ENCODE measurements at regions not wholly inside any gene's neighbourhood (a gene's known extent, or its start where the extent isn't known, plus 50 kb on each side); places are given as distances from the start of the nearest gene placed in this dataset.

DNA sequence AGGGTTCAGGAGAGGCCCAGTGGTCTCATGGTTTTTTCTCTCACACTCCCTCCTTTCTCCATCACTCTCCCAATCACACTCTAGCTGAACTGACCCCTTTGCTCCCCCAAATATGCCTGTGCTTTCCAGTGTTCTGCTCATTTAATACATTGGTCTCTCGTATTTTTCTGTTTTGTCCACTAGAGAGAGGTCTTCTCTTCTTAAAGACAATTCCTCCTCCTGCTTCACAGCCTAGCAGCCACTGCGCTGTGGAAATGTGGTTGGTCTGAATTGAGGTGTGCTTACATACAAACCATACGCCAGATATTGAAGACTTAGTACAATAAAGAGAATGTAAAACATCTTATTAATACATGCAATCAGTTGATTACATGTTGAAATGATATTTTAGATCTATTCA, 60.6 kb upstream of the XCR1 start:
- DNase-seq: no peak

DNA sequence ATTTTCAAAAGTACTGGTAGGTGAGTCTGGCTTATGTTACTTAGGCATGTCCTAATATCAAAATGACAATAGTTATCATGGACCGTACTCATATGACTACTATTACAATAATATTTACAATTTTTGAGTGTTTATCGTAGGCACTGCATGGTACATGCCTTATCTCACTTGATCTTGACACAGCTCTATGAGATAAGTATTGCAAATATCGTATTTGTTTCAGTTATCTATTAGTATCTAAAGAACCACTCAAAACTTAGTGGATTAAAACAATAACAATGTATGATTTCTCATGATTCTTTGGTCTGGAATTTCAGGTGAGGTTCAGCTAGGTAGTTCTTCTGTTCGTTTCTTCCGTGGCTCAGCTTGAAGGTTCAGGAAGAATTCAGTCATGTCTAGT, 59.7 kb upstream of the XCR1 start:
- no peak for DNase-seq

DNA sequence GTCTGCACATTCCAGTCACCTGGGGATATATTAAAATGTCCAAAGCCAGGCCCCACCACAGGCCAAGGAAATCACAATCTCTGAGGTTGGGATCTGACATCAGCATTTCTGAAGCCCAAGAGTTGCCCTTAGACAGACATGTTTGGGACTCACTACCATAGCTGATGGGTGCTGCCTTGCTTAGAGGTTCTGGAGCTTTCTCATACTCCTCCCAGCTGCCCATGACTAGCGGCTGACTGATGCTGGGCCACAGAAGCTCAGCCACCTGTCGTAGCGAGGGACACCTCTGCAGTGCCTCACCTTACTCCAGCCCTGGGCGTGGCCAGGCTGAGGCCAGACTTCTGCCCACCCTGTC, 58.8 kb upstream of the XCR1 start:
- no peak for DNase-seq

DNA sequence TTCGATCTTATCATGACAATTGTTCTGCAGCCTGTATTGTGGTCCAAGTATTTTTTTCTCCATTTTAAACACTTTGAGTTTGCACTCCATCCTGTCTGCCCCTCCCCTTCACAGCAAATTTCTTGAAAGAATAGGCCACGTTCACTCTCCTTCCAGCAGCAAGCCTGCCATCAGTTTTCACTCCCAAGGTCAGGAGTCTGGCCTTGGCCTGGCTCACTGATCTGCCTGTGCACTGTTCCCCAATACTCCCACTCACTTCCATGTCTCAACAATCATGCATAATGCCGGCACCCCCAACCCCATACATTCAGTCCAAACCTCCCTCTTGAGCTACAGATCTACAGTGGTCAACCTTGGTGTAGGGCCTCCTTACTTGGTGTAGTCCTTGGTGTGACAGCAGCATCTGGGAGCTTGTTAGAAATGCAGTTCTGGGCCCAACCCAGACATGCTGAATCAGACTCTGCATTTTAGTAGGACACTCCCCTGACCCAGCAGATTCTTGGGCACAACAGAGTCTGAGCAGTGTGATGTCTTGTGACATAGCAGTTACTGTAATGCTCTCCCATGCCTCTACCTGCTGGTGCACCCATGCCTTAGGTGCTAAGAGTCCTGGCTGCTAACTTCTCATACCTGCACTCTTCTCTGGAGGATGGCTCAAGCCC, 58.3 kb upstream of the XCR1 start:
- no peak for DNase-seq

DNA sequence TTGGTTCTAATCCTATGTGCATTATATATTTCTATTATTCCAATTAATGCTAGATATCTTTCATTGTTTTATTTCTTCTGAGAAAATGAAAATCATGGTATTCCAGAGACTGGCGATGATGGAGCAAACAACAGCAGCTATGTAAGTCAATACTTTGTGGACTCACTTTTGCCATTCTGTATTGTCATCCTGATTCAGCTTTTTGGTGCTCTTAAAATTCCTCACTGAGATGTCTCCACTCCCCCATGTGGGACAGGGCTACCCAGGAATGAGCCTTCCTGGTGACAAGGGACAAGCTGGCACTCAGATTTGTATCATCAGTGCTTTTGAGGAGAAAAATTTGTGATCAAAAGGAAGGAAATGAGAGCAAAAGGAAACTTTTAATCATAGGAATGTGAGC, 56.7 kb upstream of the XCR1 start:
- DNase-seq: no peak

DNA sequence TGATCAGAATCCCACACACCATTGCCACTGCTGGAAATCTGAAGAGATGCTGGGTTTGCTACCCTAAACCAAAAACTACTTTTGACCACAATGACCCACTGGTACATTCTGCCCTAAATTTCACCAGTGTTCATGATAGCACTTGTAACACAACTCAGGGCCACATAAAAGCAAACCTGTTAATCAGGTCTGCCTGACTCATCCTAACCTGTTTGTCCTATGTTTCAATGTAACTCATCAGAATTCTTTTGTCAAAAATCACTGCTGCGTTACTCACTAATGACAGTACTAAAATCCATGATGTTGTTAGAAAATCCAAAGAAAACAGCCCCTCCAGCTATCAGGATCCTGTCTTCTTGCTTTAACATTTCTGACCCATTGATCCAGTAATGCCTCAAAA, 55.6 kb upstream of the XCR1 start:
- no peak for DNase-seq

DNA sequence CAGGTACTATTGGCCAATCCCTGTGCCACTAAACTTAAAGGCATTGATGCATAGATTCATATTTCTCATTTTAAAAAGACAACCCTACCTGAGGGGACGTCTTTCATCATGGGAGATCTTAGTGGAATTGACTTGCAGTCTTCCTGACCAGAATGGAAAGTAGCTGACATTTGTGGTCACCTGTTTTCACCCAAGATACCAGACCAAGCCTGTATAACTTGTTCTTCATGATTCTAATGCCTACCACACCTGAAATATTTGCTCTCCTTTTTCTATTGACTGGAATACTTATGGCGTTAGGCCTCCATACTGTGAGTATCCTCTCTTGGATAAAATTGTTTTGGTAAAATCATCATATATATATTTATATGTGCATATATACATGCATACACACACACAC, 54.7 kb upstream of the XCR1 start:
- DNase-seq: no peak

DNA sequence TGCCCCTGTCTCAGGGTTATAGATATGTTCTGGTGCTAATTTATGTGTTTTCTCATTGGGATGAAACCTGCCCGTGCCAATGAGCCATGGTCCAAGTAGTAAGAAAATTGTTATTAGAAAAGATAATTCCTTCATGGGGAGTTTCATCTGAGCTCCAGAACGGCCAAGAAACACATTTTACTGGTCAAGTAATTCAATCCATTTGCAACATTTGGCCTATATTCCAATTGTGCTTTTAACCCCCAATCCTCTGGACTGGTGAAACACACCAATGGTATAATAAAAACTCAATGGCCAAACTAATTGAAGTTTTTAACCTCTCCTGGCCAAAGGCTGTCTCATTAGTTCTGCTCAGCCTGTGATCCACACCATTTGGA, 53.7 kb upstream of the XCR1 start:
- no peak for DNase-seq

DNA sequence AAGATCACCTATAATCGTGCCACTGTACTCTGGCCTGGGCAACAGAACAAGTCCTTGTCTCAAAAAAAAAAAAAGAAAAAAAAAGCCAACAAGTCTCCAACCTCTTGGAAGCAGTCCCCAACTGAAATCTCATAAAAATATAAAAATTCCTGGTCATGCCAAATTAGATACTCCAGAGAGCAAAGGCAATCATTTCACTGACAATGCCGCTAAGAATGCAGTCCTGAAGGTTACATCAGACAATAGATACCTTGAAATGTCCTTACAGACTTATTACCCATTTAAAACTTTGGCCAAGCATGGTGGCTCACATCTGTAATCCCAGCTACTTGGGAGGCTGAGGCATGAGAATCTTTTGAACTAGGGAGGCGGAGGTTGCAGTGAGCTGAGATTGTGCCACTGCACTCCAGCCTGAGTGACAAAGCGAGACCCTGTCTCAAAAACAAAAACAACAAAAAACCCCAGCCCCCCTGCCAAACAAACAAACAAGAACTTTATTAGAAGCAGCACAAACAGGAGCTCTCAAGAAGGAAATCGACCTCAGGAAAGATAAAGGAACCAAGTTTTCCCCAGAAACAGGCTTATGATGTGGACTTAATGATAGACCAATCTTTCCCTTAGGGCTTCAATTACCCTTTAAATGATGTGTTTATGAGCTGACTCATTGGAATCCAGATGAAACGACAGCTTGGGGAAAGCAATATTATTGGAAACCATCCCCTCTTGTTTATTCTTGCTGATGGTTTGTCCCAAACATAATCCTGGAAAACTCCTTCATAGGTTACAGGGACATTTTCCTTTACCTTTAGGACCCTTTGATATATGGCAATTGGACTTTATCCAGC, 53.1 kb upstream of the XCR1 start:
- DNase-seq: no peak

DNA sequence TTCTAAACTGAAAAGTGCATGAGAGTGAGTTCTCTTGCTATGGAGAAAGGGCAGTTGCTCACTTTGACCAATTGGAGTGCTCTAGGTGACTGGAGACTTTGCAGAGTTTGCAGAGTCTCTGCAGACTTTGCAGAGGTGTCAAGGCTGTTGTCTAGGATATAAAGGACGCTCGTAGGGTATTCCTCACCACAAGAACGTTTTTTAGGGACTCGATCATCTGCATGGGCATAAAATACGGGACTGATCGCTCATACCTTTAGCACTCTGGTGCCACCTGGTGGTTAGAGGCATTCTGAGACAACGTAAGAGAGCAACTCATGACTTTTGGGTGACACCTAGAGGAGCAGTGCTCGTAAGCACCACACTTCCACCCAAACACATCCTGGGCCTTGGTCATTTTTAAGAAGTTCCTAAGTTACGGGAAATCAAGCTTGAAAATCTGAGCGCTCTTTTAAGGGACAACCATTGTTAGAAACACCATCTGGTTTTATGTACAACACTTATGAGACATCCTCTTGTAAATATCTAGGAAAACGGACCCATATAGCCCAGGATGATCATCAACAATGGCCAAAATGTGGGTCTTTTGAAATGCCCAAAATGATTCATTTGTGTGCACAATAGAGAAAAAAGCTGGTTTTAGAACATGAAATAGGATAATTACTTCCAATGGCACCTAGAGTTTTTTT, 51.6 kb upstream of the XCR1 start:
- DNase-seq: peak; percentile 67

Measured in DMS79 treated with DMSO at 0.1 percent for 48 hours (cell line).